ENCODE measurements at regions not wholly inside any gene's neighbourhood (a gene's known extent, or its start where the extent isn't known, plus 50 kb on each side); places are given as distances from the start of the nearest gene placed in this dataset.

- peaks cover 2% of the 10 kb centered on the region for H3K4me1 ChIP-seq (ENCODE audit: control insufficient read depth, insufficient read depth, low read length)
- H3K27ac ChIP-seq (ENCODE audit: low read length), result no peak overlapping the region
- H3K4me3 ChIP-seq (ENCODE audit: low read length), result no peak overlapping the region
- H3K36me3 ChIP-seq (ENCODE audit: control insufficient read depth, insufficient read depth, low read length), result no peaks in the 10 kb centered on the region
- DNase-seq, result no peak
- peaks cover 34% of the 10 kb centered on the region for H3K27me3 ChIP-seq (ENCODE audit: control insufficient read depth, insufficient read depth, low read length)
- 72% methylated on average over 20 of the region's 26 CpGs for WGBS (ENCODE audit: insufficient coverage)
- peaks cover 4% of the 10 kb centered on the region for H3K9me3 ChIP-seq (replicated peaks; ENCODE audit: control insufficient read depth, low read depth, low read length)
These were observed 130.8 kb downstream of the DNAJB6 start for GRCh38 chr7:157467496-157468212.

- Histone ChIP-seq H3K9me3 (replicated peaks; ENCODE audit: control insufficient read depth, low read depth, low read length) (peaks cover 10% of the 10 kb centered on the region), H3K36me3 (ENCODE audit: control insufficient read depth, insufficient read depth, low read length) (no peaks in the 10 kb centered on the region), H3K4me3 (ENCODE audit: low read length) (no peak overlapping the region), H3K4me1 (ENCODE audit: control insufficient read depth, insufficient read depth, low read length) (no peaks in the 10 kb centered on the region), H3K27ac (ENCODE audit: low read length) (no peak overlapping the region), H3K27me3 (ENCODE audit: control insufficient read depth, insufficient read depth, low read length) (peaks cover 32% of the 10 kb centered on the region)
- 65% methylated on average over 33 of the region's 42 CpGs for WGBS (ENCODE audit: insufficient coverage)
- no peak for DNase-seq
These were observed 131.7 kb downstream of the DNAJB6 start for GRCh38 chr7:157468221-157469111.

DNA sequence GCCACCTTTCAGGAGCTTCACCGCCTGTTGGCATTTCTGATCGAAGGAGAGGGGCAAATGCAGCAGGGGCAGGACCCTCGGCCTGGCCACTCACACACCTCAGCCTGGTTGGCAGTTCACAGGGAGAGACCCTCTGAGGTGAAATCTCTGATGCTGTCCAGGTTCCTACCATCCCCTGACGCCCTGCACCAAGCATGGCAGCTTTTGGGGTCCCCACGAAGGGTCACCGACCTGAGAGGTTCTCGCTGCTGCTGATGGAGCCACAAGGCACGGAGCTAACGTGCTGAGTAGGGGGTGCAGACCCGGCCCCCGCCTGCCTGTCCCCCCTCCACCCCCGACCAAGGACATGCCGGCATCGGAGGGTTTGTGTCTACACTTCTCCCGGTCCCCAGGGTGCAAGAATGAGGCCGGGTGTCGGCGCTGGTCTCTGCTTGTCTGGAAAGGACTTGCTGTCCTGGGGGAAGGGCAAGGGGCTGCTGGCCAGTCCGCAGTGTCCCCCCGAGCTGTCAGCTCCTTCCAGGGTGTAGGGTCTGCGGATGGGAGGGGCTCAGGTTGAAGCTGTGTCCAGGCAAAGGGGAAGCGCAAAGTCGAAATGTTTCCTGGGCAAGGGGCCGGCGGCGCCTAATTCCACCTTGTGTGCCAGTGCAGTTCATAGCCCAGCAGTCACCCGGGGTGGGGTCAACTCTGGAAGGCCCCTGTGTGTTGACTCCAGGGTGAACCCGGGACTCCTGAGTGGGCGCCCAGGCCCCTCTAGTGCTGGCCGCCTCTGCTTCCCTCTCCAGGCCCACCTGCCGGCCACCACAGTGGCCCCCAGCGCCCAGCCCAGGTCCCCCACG lies 132.6 kb downstream of the DNAJB6 start:
- Histone ChIP-seq H3K27me3 (ENCODE audit: control insufficient read depth, insufficient read depth, low read length) (peaks cover 27% of the 10 kb centered on the region), H3K27ac (ENCODE audit: low read length) (no peak overlapping the region), H3K9me3 (replicated peaks; ENCODE audit: control insufficient read depth, low read depth, low read length) (peaks cover 12% of the 10 kb centered on the region), H3K36me3 (ENCODE audit: control insufficient read depth, insufficient read depth, low read length) (no peaks in the 10 kb centered on the region), H3K4me1 (ENCODE audit: control insufficient read depth, insufficient read depth, low read length) (no peaks in the 10 kb centered on the region), H3K4me3 (ENCODE audit: low read length) (no peak overlapping the region)
- 88% methylated on average over 27 of the region's 33 CpGs for WGBS (ENCODE audit: insufficient coverage)
- DNase-seq, result no peak

DNA sequence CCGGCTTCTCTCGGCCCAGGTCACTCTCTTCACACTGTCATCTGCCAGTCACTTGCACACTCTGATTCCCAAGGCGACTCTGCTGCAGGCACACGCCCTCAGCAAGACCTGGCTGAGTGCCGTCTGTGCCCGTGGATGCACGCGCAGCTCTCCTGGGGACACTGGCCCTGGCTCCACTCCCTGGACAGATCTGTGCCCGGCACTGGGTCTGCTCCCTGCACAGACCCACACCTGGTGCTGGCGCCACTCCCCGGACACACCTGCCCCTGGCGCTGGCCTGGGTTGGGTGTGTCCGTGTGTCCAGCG lies 133.2 kb downstream of the DNAJB6 start:
- Histone ChIP-seq H3K9me3 (replicated peaks; ENCODE audit: control insufficient read depth, low read depth, low read length) (peaks cover 12% of the 10 kb centered on the region), H3K36me3 (ENCODE audit: control insufficient read depth, insufficient read depth, low read length) (no peaks in the 10 kb centered on the region), H3K4me3 (ENCODE audit: low read length) (no peak overlapping the region), H3K27ac (ENCODE audit: low read length) (no peak overlapping the region), H3K4me1 (ENCODE audit: control insufficient read depth, insufficient read depth, low read length) (no peaks in the 10 kb centered on the region), H3K27me3 (ENCODE audit: control insufficient read depth, insufficient read depth, low read length) (peaks cover 21% of the 10 kb centered on the region)
- 93% methylated on average over 8 of the region's 14 CpGs for WGBS (ENCODE audit: insufficient coverage)
- no peak for DNase-seq

GRCh38 chr7:157470701-157471131 lies 133.9 kb downstream of the DNAJB6 start:
- H3K9me3 ChIP-seq (replicated peaks; ENCODE audit: control insufficient read depth, low read depth, low read length), result peaks cover 12% of the 10 kb centered on the region
- DNase-seq, result no peak
- peaks cover 15% of the 10 kb centered on the region for H3K27me3 ChIP-seq (ENCODE audit: control insufficient read depth, insufficient read depth, low read length)
- no peak overlapping the region for H3K27ac ChIP-seq (ENCODE audit: low read length)
- H3K36me3 ChIP-seq (ENCODE audit: control insufficient read depth, insufficient read depth, low read length), result no peaks in the 10 kb centered on the region
- H3K4me1 ChIP-seq (ENCODE audit: control insufficient read depth, insufficient read depth, low read length), result no peaks in the 10 kb centered on the region
- 69% methylated on average over 9 of the region's 17 CpGs for WGBS (ENCODE audit: insufficient coverage)
- H3K4me3 ChIP-seq (ENCODE audit: low read length), result no peak overlapping the region

DNA sequence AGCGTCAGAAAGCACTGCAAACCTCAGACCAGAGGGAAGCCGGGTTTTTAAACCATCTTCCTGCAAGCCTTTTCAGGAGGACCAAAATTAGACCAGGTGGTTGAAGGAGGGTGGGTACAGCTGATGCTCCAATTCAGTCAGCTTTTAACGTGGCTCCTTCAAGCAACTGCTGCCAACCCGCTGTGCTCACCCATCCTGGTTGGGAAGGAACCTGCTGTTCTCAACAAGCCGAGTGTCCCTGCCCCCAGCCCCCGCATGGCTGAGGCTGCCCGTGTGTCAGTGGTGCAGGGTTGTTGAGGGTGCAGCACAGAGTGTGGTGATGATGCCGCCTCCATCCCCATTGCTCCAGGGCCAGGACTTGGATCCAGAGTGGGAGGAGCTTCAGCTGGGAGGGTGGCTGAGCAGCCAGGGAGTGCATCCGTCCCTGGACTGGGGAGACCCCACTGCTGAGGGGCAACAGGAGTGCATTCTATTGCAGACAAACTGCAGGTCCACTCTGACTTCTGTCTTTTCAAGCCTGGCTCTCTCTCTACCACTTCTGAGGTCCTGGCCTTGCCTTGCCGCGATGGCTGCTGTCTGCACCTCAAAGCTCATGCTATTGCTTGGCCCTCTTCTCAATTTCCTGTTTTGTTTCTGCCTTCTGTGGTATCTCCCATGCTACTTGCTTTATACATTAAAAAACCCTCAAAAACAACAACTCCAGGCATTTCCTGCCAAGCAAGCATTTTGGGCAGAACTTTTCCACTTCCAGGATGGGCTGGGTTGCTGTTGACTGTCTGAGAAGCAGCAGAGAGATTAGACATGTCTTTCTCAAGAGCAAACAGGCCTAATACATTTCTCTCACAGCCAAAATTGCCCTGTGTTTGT lies 134.7 kb downstream of the DNAJB6 start:
- Histone ChIP-seq H3K4me3 (ENCODE audit: low read length) (no peak overlapping the region), H3K27ac (ENCODE audit: low read length) (no peak overlapping the region), H3K9me3 (replicated peaks; ENCODE audit: control insufficient read depth, low read depth, low read length) (peaks cover 12% of the 10 kb centered on the region), H3K36me3 (ENCODE audit: control insufficient read depth, insufficient read depth, low read length) (no peaks in the 10 kb centered on the region), H3K27me3 (ENCODE audit: control insufficient read depth, insufficient read depth, low read length) (peaks cover 10% of the 10 kb centered on the region), H3K4me1 (ENCODE audit: control insufficient read depth, insufficient read depth, low read length) (no peaks in the 10 kb centered on the region)
- no peak for DNase-seq
- 63% methylated on average over 10 of the region's 11 CpGs for WGBS (ENCODE audit: insufficient coverage)

GRCh38 chr7:157472311-157473050 lies 135.7 kb downstream of the DNAJB6 start:
- WGBS (ENCODE audit: insufficient coverage), result 69% methylated on average over 5 of the region's 10 CpGs
- no peak for DNase-seq
- no peaks in the 10 kb centered on the region for H3K4me1 ChIP-seq (ENCODE audit: control insufficient read depth, insufficient read depth, low read length)
- H3K9me3 ChIP-seq (replicated peaks; ENCODE audit: control insufficient read depth, low read depth, low read length), result peaks cover 12% of the 10 kb centered on the region
- H3K4me3 ChIP-seq (ENCODE audit: low read length), result no peak overlapping the region
- peaks cover 2% of the 10 kb centered on the region for H3K27me3 ChIP-seq (ENCODE audit: control insufficient read depth, insufficient read depth, low read length)
- no peaks in the 10 kb centered on the region for H3K36me3 ChIP-seq (ENCODE audit: control insufficient read depth, insufficient read depth, low read length)
- no peak overlapping the region for H3K27ac ChIP-seq (ENCODE audit: low read length)

DNA sequence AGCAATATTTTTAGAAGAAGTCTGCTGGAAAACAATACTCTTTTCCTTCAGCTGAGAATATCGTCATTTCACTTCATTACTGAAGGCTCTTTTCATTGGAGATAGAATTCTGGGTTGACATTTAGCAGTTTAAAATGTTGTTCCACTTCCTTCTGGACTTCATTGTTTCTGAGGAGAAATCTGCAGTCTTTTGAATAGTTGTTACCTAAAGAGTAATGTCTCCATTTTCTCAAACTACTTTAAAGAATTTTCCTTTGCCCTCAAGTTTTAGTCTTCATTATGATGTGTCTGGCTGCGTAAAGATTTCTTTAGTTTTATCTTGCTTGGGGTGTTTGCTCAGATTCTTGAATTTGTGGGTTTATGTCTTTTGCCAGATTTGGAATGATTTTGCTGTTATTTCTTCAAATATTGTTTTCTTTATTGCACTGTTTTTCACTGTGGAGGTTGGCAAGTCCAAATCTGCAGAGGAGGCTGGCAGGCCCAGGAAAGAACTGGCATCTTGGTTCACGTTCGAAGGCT lies 136.3 kb downstream of the DNAJB6 start:
- peaks cover 3% of the 10 kb centered on the region for H3K27me3 ChIP-seq (ENCODE audit: control insufficient read depth, insufficient read depth, low read length)
- H3K4me1 ChIP-seq (ENCODE audit: control insufficient read depth, insufficient read depth, low read length), result no peaks in the 10 kb centered on the region
- H3K4me3 ChIP-seq (ENCODE audit: low read length), result no peak overlapping the region
- no peak overlapping the region for H3K27ac ChIP-seq (ENCODE audit: low read length)
- no CpG with 5 or more reads among the region's 4 CpGs for whole genome bisulfite sequencing (ENCODE audit: insufficient coverage)
- DNase-seq, result no peak
- peaks cover 12% of the 10 kb centered on the region for H3K9me3 ChIP-seq (replicated peaks; ENCODE audit: control insufficient read depth, low read depth, low read length)
- no peaks in the 10 kb centered on the region for H3K36me3 ChIP-seq (ENCODE audit: control insufficient read depth, insufficient read depth, low read length)

- Histone ChIP-seq H3K4me1 (ENCODE audit: control insufficient read depth, insufficient read depth, low read length) (no peaks in the 10 kb centered on the region), H3K27ac (ENCODE audit: low read length) (no peak overlapping the region), H3K9me3 (replicated peaks; ENCODE audit: control insufficient read depth, low read depth, low read length) (peaks cover 12% of the 10 kb centered on the region), H3K27me3 (ENCODE audit: control insufficient read depth, insufficient read depth, low read length) (peaks cover 3% of the 10 kb centered on the region), H3K4me3 (ENCODE audit: low read length) (no peak overlapping the region), H3K36me3 (ENCODE audit: control insufficient read depth, insufficient read depth, low read length) (no peaks in the 10 kb centered on the region)
- no peak for DNase-seq
- WGBS (ENCODE audit: insufficient coverage), result 47% methylated on average over 12 of the region's 12 CpGs
These were observed 137.9 kb downstream of the DNAJB6 start for GRCh38 chr7:157474685-157475084.
